ENCODE measurements at regions not wholly inside any gene's neighbourhood (a gene's known extent, or its start where the extent isn't known, plus 50 kb on each side); places are given as distances from the start of the nearest gene placed in this dataset.
"Not testable (repeated sequence)": the region's sequence is repeated elsewhere in the genome, so short reads cannot be mapped to it uniquely, and the experiment has no call there.

DNA sequence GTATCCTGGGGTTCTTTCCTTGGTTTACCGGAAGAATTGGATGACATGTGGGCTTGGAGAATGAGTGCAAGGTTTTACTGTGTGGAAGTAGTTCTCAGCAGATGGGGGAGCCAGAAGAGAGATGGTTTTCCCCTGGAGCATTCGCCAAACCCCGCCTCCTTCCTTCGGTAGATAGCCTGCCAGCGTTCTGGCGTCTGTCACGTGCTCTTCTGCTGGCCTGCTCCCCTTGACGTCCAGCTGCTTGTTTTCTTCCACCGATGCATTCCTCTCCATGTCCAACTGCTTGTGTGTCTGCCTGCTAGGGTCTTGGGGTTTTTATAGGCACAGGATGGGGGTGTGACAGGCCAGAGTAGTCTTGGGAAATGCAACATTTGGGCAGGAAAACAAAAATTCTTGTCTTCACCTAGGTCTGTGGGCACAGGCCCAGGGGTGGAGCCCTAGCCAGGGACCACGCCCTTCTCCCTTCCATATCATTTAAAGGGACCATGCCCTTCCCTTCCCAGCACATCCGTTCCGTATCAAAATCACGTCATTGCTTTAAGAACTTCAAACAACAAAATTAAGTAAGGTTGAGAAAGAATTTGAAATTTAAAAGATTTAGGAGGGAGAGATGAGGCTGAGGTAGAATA, 538.7 kb upstream of the SMIM31 start:
- H3K9ac ChIP-seq (ENCODE audit: low read length in 2 of 2) = no peak overlapping the region
- H3K27ac ChIP-seq (ENCODE audit: low read length) = no peak overlapping the region
- no peak overlapping the region for H3K4me3 ChIP-seq (ENCODE audit: low read length in 2 of 2)
- H3K4me1 ChIP-seq (ENCODE audit: control insufficient read depth, insufficient read depth, low read length) = no peaks in the 10 kb centered on the region
- H3K27me3 ChIP-seq (ENCODE audit: control insufficient read depth in 1 of 2, insufficient read depth in 2 of 2, low read length in 2 of 2) = no peaks in the 10 kb centered on the region
- H3K9me3 ChIP-seq (ENCODE audit: control insufficient read depth in 2 of 2, low read length in 2 of 2) = no peaks in the 10 kb centered on the region
- H3K36me3 ChIP-seq (ENCODE audit: control insufficient read depth in 2 of 2, insufficient read depth in 2 of 2, low read length in 2 of 2) = no peaks in the 10 kb centered on the region

DNA sequence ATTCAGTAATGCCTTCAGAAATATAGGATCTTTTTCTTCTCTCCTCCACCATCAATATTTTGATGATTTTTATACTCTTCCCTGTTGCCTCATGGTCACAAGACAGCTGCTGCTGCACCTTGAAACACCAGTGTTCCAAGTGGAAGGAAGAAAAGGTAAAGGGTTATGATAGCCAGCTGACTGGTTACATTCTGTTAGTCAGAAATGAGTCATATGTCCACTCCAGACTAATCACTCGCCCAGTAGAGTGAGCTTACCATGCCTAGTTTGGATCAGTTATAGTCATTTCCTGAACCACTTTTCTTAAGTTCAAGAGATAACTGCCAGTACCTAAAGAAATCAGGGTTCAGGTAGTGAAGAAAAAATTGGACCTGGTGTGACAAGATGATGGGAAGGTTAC, 532.3 kb upstream of the SMIM31 start:
- Histone ChIP-seq H3K4me1 (ENCODE audit: control insufficient read depth, insufficient read depth, low read length) (no peaks in the 10 kb centered on the region), H3K36me3 (ENCODE audit: control insufficient read depth in 2 of 2, insufficient read depth in 2 of 2, low read length in 2 of 2) (no peaks in the 10 kb centered on the region), H3K27ac (ENCODE audit: low read length) (no peak overlapping the region), H3K9me3 (ENCODE audit: control insufficient read depth in 2 of 2, low read length in 2 of 2) (no peaks in the 10 kb centered on the region), H3K9ac (ENCODE audit: low read length in 2 of 2) (no peak overlapping the region), H3K4me3 (ENCODE audit: low read length in 2 of 2) (no peak overlapping the region), H3K27me3 (ENCODE audit: control insufficient read depth in 1 of 2, insufficient read depth in 2 of 2, low read length in 2 of 2) (no peaks in the 10 kb centered on the region)

GRCh38 chr4:164224871-164225270, 529.1 kb upstream of the SMIM31 start:
- Histone ChIP-seq H3K36me3 (ENCODE audit: control insufficient read depth in 2 of 2, insufficient read depth in 2 of 2, low read length in 2 of 2) (no peaks in the 10 kb centered on the region), H3K27ac (ENCODE audit: low read length) (no peak overlapping the region), H3K27me3 (ENCODE audit: control insufficient read depth in 1 of 2, insufficient read depth in 2 of 2, low read length in 2 of 2) (no peaks in the 10 kb centered on the region), H3K4me3 (ENCODE audit: low read length in 2 of 2) (no peak overlapping the region), H3K9me3 (ENCODE audit: control insufficient read depth in 2 of 2, low read length in 2 of 2) (no peaks in the 10 kb centered on the region), H3K9ac (ENCODE audit: low read length in 2 of 2) (no peak overlapping the region), H3K4me1 (ENCODE audit: control insufficient read depth, insufficient read depth, low read length) (no peaks in the 10 kb centered on the region)

GRCh38 chr4:164229255-164229654, 524.7 kb upstream of the SMIM31 start:
- no peaks in the 10 kb centered on the region for H3K4me1 ChIP-seq (ENCODE audit: control insufficient read depth, insufficient read depth, low read length)
- no peaks in the 10 kb centered on the region for H3K36me3 ChIP-seq (ENCODE audit: control insufficient read depth in 2 of 2, insufficient read depth in 2 of 2, low read length in 2 of 2)
- no peaks in the 10 kb centered on the region for H3K9me3 ChIP-seq (ENCODE audit: control insufficient read depth in 2 of 2, low read length in 2 of 2)
- H3K27ac ChIP-seq (ENCODE audit: low read length) = no peak overlapping the region
- no peak overlapping the region for H3K4me3 ChIP-seq (ENCODE audit: low read length in 2 of 2)
- H3K9ac ChIP-seq (ENCODE audit: low read length in 2 of 2) = no peak overlapping the region
- no peaks in the 10 kb centered on the region for H3K27me3 ChIP-seq (ENCODE audit: control insufficient read depth in 1 of 2, insufficient read depth in 2 of 2, low read length in 2 of 2)

DNA sequence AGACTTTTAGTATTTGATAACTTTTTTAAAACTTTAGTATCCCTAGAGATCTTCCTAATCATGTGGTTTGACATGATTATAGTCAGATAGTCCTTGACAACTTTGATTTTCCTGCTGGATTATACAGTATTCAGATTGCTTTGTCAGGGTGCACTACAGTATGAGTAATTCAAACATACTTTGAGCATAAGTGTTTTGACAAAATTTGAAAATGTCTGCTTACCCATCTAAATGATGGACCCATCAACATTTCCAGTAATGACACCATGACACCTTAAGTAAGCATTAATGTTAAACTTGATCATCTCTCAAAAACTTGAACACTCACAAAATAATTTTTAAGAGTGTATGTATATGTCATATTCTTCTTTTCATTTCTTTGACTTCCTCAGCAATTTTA, 514.5 kb upstream of the SMIM31 start:
- no peaks in the 10 kb centered on the region for H3K36me3 ChIP-seq (ENCODE audit: control insufficient read depth in 2 of 2, insufficient read depth in 2 of 2, low read length in 2 of 2)
- H3K9ac ChIP-seq (ENCODE audit: low read length in 2 of 2) = no peak overlapping the region
- no peak overlapping the region for H3K4me3 ChIP-seq (ENCODE audit: low read length in 2 of 2)
- no peak overlapping the region for H3K27ac ChIP-seq (ENCODE audit: low read length)
- H3K27me3 ChIP-seq (ENCODE audit: control insufficient read depth in 1 of 2, insufficient read depth in 2 of 2, low read length in 2 of 2) = no peaks in the 10 kb centered on the region
- no peaks in the 10 kb centered on the region for H3K9me3 ChIP-seq (ENCODE audit: control insufficient read depth in 2 of 2, low read length in 2 of 2)
- no peaks in the 10 kb centered on the region for H3K4me1 ChIP-seq (ENCODE audit: control insufficient read depth, insufficient read depth, low read length)

DNA sequence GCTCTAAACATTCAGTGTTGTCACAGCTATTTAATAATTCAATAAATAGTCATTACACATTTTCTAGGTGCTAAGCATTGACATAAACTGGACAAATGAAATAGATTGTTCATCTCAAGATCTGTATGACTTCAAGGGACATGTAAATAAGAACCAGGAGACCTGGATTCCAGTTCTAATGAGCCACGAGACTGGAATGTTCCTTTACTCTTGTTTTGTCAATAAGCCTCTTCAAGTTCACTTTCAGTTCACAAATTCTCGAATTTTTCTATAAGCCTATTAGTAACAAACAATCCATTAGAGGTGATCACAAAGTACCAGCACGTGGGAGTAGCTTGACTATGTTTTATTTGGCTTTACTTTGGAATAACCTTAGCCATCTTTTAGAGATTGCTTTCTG, 514.0 kb upstream of the SMIM31 start:
- Histone ChIP-seq H3K36me3 (ENCODE audit: control insufficient read depth in 2 of 2, insufficient read depth in 2 of 2, low read length in 2 of 2) (no peaks in the 10 kb centered on the region), H3K4me3 (ENCODE audit: low read length in 2 of 2) (no peak overlapping the region), H3K9ac (ENCODE audit: low read length in 2 of 2) (no peak overlapping the region), H3K27me3 (ENCODE audit: control insufficient read depth in 1 of 2, insufficient read depth in 2 of 2, low read length in 2 of 2) (no peaks in the 10 kb centered on the region), H3K9me3 (ENCODE audit: control insufficient read depth in 2 of 2, low read length in 2 of 2) (no peaks in the 10 kb centered on the region), H3K4me1 (ENCODE audit: control insufficient read depth, insufficient read depth, low read length) (no peaks in the 10 kb centered on the region), H3K27ac (ENCODE audit: low read length) (no peak overlapping the region)

DNA sequence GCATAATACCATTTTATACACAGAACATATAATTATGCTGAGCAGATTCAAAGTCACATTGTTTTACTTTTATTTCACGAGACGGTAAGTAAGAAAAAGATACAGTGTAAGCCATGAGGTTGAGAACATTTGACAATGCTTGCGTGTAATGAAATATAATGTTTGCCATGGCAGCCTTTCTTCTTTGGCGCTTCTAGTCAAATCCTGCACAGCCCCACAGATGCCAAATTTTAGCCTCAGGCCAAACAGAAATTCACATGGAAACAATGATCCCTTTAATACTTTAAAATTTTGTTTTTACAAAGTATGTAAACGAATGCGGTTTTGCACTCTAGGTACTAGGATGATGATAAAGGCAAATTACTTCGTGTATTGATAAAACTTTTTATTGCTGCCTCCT, 502.7 kb upstream of the SMIM31 start:
- no peak overlapping the region for H3K27ac ChIP-seq (ENCODE audit: low read length)
- no peak overlapping the region for H3K4me3 ChIP-seq (ENCODE audit: low read length in 2 of 2)
- no peaks in the 10 kb centered on the region for H3K36me3 ChIP-seq (ENCODE audit: control insufficient read depth in 2 of 2, insufficient read depth in 2 of 2, low read length in 2 of 2)
- H3K9me3 ChIP-seq (ENCODE audit: control insufficient read depth in 2 of 2, low read length in 2 of 2) = no peaks in the 10 kb centered on the region
- no peak overlapping the region for H3K9ac ChIP-seq (ENCODE audit: low read length in 2 of 2)
- H3K27me3 ChIP-seq (ENCODE audit: control insufficient read depth in 1 of 2, insufficient read depth in 2 of 2, low read length in 2 of 2) = no peaks in the 10 kb centered on the region
- H3K4me1 ChIP-seq (ENCODE audit: control insufficient read depth, insufficient read depth, low read length) = no peaks in the 10 kb centered on the region

DNA sequence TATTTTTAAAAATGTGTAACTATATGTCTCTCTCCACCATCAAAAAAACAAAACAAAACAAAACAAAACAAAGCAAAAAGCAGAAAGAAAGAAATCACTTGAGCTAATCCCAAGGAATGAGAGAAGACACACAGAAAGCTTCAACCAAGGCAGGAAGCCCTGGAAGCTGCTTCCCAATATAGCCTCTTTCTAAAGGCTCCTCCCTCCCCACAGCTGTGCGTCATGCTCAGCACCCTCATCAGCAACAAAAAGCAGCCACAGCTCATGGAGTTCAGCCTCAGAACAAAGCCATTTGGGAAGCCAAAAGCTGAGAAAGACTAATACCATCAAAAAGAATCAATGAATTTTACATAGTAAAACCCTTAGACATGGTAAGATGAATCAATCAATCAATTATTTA, 501.6 kb upstream of the SMIM31 start:
- no peaks in the 10 kb centered on the region for H3K9me3 ChIP-seq (ENCODE audit: control insufficient read depth in 2 of 2, low read length in 2 of 2)
- no peaks in the 10 kb centered on the region for H3K4me1 ChIP-seq (ENCODE audit: control insufficient read depth, insufficient read depth, low read length)
- no peak overlapping the region for H3K9ac ChIP-seq (ENCODE audit: low read length in 2 of 2)
- no peak overlapping the region for H3K27ac ChIP-seq (ENCODE audit: low read length)
- no peaks in the 10 kb centered on the region for H3K27me3 ChIP-seq (ENCODE audit: control insufficient read depth in 1 of 2, insufficient read depth in 2 of 2, low read length in 2 of 2)
- H3K4me3 ChIP-seq (ENCODE audit: low read length in 2 of 2) = no peak overlapping the region
- H3K36me3 ChIP-seq (ENCODE audit: control insufficient read depth in 2 of 2, insufficient read depth in 2 of 2, low read length in 2 of 2) = no peaks in the 10 kb centered on the region

GRCh38 chr4:164261831-164262230, 492.1 kb upstream of the SMIM31 start:
- Histone ChIP-seq H3K4me3 (ENCODE audit: low read length in 2 of 2) (no peak overlapping the region), H3K4me1 (ENCODE audit: control insufficient read depth, insufficient read depth, low read length) (no peaks in the 10 kb centered on the region), H3K27ac (ENCODE audit: low read length) (no peak overlapping the region), H3K9ac (ENCODE audit: low read length in 2 of 2) (no peak overlapping the region), H3K9me3 (ENCODE audit: control insufficient read depth in 2 of 2, low read length in 2 of 2) (no peaks in the 10 kb centered on the region), H3K36me3 (ENCODE audit: control insufficient read depth in 2 of 2, insufficient read depth in 2 of 2, low read length in 2 of 2) (no peaks in the 10 kb centered on the region), H3K27me3 (ENCODE audit: control insufficient read depth in 1 of 2, insufficient read depth in 2 of 2, low read length in 2 of 2) (no peaks in the 10 kb centered on the region)

DNA sequence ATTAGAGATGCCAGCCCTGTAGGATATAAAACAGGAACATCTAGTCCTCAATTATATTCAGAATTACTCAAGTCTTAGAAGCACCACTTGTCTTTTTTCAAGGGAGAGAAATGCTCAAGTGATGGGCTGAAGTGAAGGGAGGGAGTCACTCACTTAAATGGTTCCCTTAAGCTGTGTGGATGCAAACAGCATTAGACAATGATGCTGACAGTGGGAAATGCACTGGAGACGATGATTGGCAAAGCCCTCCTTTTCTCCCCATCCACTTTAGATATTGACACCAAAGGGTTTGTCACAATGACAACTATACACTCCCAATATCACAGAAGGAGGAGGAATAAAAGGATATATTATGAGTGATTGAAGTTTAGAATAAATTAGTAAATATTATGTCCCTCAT, 491.4 kb upstream of the SMIM31 start:
- not testable (repeated sequence) for H3K27me3 ChIP-seq (ENCODE audit: control insufficient read depth in 1 of 2, insufficient read depth in 2 of 2, low read length in 2 of 2); H3K27ac ChIP-seq (ENCODE audit: low read length); H3K9me3 ChIP-seq (ENCODE audit: control insufficient read depth in 2 of 2, low read length in 2 of 2); H3K4me3 ChIP-seq (ENCODE audit: low read length in 2 of 2); H3K4me1 ChIP-seq (ENCODE audit: control insufficient read depth, insufficient read depth, low read length); H3K9ac ChIP-seq (ENCODE audit: low read length in 2 of 2); H3K36me3 ChIP-seq (ENCODE audit: control insufficient read depth in 2 of 2, insufficient read depth in 2 of 2, low read length in 2 of 2)

DNA sequence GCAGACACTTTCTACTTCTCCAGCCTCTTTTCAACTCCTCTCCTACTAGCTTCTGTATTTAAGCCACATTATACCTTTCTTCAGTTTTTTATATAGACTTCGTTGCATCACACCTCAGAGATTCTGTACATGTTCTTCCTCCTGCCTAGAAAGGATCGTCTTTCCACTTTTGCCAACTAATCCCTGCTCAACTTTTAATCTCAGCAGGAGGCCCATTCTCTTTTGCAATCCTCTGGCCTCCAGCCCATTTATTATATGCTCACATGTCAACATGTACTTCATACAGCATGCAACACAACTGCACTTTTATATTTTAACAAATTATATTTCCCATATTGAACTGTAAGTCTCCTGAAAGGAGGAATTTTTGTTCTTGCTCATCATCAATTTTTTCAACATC, 476.5 kb upstream of the SMIM31 start:
- H3K9me3 ChIP-seq (ENCODE audit: control insufficient read depth in 2 of 2, low read length in 2 of 2); H3K4me1 ChIP-seq (ENCODE audit: control insufficient read depth, insufficient read depth, low read length); H3K4me3 ChIP-seq (ENCODE audit: low read length in 2 of 2); H3K36me3 ChIP-seq (ENCODE audit: control insufficient read depth in 2 of 2, insufficient read depth in 2 of 2, low read length in 2 of 2); H3K9ac ChIP-seq (ENCODE audit: low read length in 2 of 2); H3K27ac ChIP-seq (ENCODE audit: low read length); H3K27me3 ChIP-seq (ENCODE audit: control insufficient read depth in 1 of 2, insufficient read depth in 2 of 2, low read length in 2 of 2): not testable (repeated sequence)
